Fibroblast of pulmonary artery (primary cell): ENCODE measurements at regions not wholly inside any gene's neighbourhood (a gene's known extent, or its start where the extent isn't known, plus 50 kb on each side); places are given as distances from the start of the nearest gene placed in this dataset.

Experiments
- DNase-seq: peaks from one replicate; pipeline ENCODE4 v3.0.0-alpha.2; 2010; ENCODE audit warnings: low read depth
- H3K4me3 ChIP-seq: replicated peaks from 2 replicates; pipeline ENCODE4 v1.5.1; 2011; ENCODE audit warnings: low read depth, mild to moderate bottlenecking, control low read depth, low read length, moderate library complexity
- CTCF ChIP-seq: IDR thresholded peaks from 2 replicates; pipeline ENCODE4 v1.5.1; 2011; ENCODE audit warnings: mild to moderate bottlenecking, control low read depth, low read length, inconsistent platforms; ENCODE audit errors: missing control alignments

- TF ChIP-seq CTCF, result no peak
Observed at GRCh38 chr2:82155469-82155868, 1850.9 kb upstream of the LRRTM1 start.

GRCh38 chr2:82143343-82143742, 1838.8 kb upstream of the LRRTM1 start:
- DNase-seq, result no peak
- no peak overlapping the region for H3K4me3 ChIP-seq
- TF ChIP-seq CTCF, result no peak

More at GRCh38 chr2:82155469-82155868, 1850.9 kb upstream of the LRRTM1 start:
- H3K4me3 ChIP-seq, result no peak overlapping the region
- DNase-seq, result no peak

GRCh38 chr2:82139979-82140611, 1835.5 kb upstream of the LRRTM1 start:
- no peak for TF ChIP-seq CTCF
- DNase-seq, result no peak
- no peak overlapping the region for H3K4me3 ChIP-seq

- no peak for DNase-seq
- TF ChIP-seq CTCF, result no peak
- no peak overlapping the region for H3K4me3 ChIP-seq
Observed at GRCh38 chr2:82137441-82137840, 1832.9 kb upstream of the LRRTM1 start.

GRCh38 chr2:82128051-82128450, 1823.5 kb upstream of the LRRTM1 start:
- no peak overlapping the region for H3K4me3 ChIP-seq
- DNase-seq, result no peak
- TF ChIP-seq CTCF, result no peak

- peak; percentile 0 for DNase-seq
- no peak overlapping the region for H3K4me3 ChIP-seq
- no peak for TF ChIP-seq CTCF
Observed at GRCh38 chr2:82124629-82125028, 1820.1 kb upstream of the LRRTM1 start.

GRCh38 chr2:82120654-82121053, 1816.1 kb upstream of the LRRTM1 start:
- no peak for TF ChIP-seq CTCF
- no peak overlapping the region for H3K4me3 ChIP-seq
- DNase-seq, result no peak
